Transverse colon (tissue), 4 donors: ENCODE measurements at regions not wholly inside any gene's neighbourhood (a gene's known extent, or its start where the extent isn't known, plus 50 kb on each side); places are given as distances from the start of the nearest gene placed in this dataset.

Experiments
- DNase-seq: peaks from one replicate; pipeline ENCODE4 v3.0.0-alpha.2; 2019
- H3K27ac ChIP-seq, 4 donors: fragments of 200-600 bp; sonication (generic); 2 replicates each; pipeline ENCODE4 v1.5.1; 2016 to 2018; ENCODE audit warnings: inconsistent platforms in 4 of 4
- H3K27me3 ChIP-seq: fragments of 200-600 bp; sonication (generic); 2 replicates; pipeline ENCODE4 v1.5.1; 2017; ENCODE audit warnings: inconsistent platforms
- H3K36me3 ChIP-seq, 4 donors: fragments of 200-600 bp; sonication (generic); 2 replicates each; pipeline ENCODE4 v1.5.1; 2017 to 2019; ENCODE audit warnings: inconsistent platforms in 4 of 4
- H3K4me1 ChIP-seq, 4 donors: fragments of 200-600 bp; sonication (generic); 2 replicates each; pipeline ENCODE4 v1.5.1; 2017 to 2020; ENCODE audit warnings: inconsistent platforms in 4 of 4
- H3K4me3 ChIP-seq, 4 donors: fragments of 200-600 bp; sonication (generic); 1 replicate in 1 of 4; 2 replicates in 3 of 4; pipeline versions ENCODE4 v1.5.1 to v1.6.1; 2017 to 2019; ENCODE audit warnings: inconsistent platforms in 4 of 4
- H3K9me3 ChIP-seq, 2 donors: fragments of 200-600 bp; sonication (generic); 2 replicates each; pipeline ENCODE4 v1.5.1; 2017 to 2019; ENCODE audit warnings: inconsistent platforms in 2 of 2
- CTCF ChIP-seq, 5 experiments: fragments of 200-600 bp in 3 of 5; fragments of 450-650 bp in 2 of 5; sonication (generic) in 3 of 5; IDR thresholded peaks; 1 replicate in 2 of 5; 2 replicates in 3 of 5; pipeline ENCODE4 v1.5.1; 2016 to 2017; ENCODE audit warnings: antibody characterized with exemption in 5 of 5, inconsistent platforms in 3 of 5, mild to moderate bottlenecking in 2 of 5, moderate library complexity in 1 of 5
- EP300 ChIP-seq: sonication (generic); formaldehyde crosslinking; IDR thresholded peaks from one replicate; pipeline ENCODE4 v1.6.1; 2017; ENCODE audit warnings: antibody characterized with exemption, low read depth
- POLR2A ChIP-seq: fragments of 450-650 bp; IDR thresholded peaks from one replicate; pipeline ENCODE4 v1.6.1; 2016; ENCODE audit warnings: antibody characterized with exemption, mild to moderate bottlenecking, moderate library complexity
- POLR2AphosphoS5 ChIP-seq, 3 donors: sonication (generic); formaldehyde crosslinking; IDR thresholded peaks; one replicate each; pipeline ENCODE4 v1.6.1; 2016; ENCODE audit warnings: antibody characterized with exemption in 3 of 3
- WGBS, 2 donors: methylation state at CpG; one replicate each; pipeline ENCODE4 v1.1.5; 2018; ENCODE audit warnings: low coverage in 1 of 2; 5-methylcytosine and 5-hydroxymethylcytosine counted together
- in situ Hi-C, 4 donors: fragments of 200-750 bp; cut with MboI; loops; one replicate each; pipeline versions ENCODE4 v1.15.0 to v1.15.1; 2017; ENCODE audit warnings: low sequenced_read_pairs in 3 of 4, low pct_ligation_motif_present in 1 of 4, low pct_unique_long_range_greater_than_20kb in 1 of 4
- intact Hi-C: fragments of 100-400 bp; cut with DNase I; formaldehyde crosslinking; loops from one replicate; pipeline ENCODE4 v1.15.1; 2023; ENCODE audit warnings: low total_unique reads

- no peak overlapping the region for H3K27ac ChIP-seq
- intact Hi-C loops: no loop called here
- no peak for DNase-seq
- WGBS, 2 donors: 75 to 97% methylated on average over 4 to 28 of the region's 28 CpGs
- H3K36me3 ChIP-seq: no peaks in the 10 kb centered on the region
- H3K9me3 ChIP-seq: no peaks in the 10 kb centered on the region
- no peaks in the 10 kb centered on the region for H3K27me3 ChIP-seq
- in situ Hi-C loops: no loop called here
- H3K4me3 ChIP-seq: no peak overlapping the region
- TF ChIP-seq POLR2AphosphoS5 (IDR thresholded peaks at IDR 0.05) (no peak), CTCF (IDR thresholded peaks at IDR 0.05) (no peak), POLR2A (no peak), EP300 (no peak)
- no peaks in the 10 kb centered on the region for H3K4me1 ChIP-seq
These were observed 121.4 kb upstream of the CD82 start for GRCh38 chr11:44443836-44444769.

GRCh38 chr11:44444770-44445321, 120.6 kb upstream of the CD82 start:
- in situ Hi-C loops: no loop called here
- 54 to 71% methylated on average over 3 of the region's 3 CpGs for WGBS, 2 donors

GRCh38 chr11:44445500-44446365, 119.7 kb upstream of the CD82 start:
- H3K27me3 ChIP-seq: no peaks in the 10 kb centered on the region
- no peaks in the 10 kb centered on the region for H3K36me3 ChIP-seq
- TF ChIP-seq POLR2A (no peak), POLR2AphosphoS5 (IDR thresholded peaks at IDR 0.05) (no peak), EP300 (no peak), CTCF (IDR thresholded peaks at IDR 0.05) (no peak)
- H3K27ac ChIP-seq: no peak overlapping the region
- H3K4me1 ChIP-seq: no peaks in the 10 kb centered on the region
- WGBS, 2 donors: 7 to 48% methylated on average over 3 to 9 of the region's 9 CpGs
- in situ Hi-C loops: no loop called here
- H3K9me3 ChIP-seq: no peaks in the 10 kb centered on the region
- intact Hi-C loops: no loop called here
- no peak overlapping the region for H3K4me3 ChIP-seq
- no peak for DNase-seq

More at GRCh38 chr11:44444770-44445321, 120.6 kb upstream of the CD82 start:
- no peaks in the 10 kb centered on the region for H3K9me3 ChIP-seq
- H3K36me3 ChIP-seq: no peaks in the 10 kb centered on the region
- DNase-seq: no peak
- intact Hi-C loops: no loop called here
- no peak overlapping the region for H3K4me3 ChIP-seq
- no peak for TF ChIP-seq POLR2AphosphoS5 (IDR thresholded peaks at IDR 0.05)
- no peak for TF ChIP-seq POLR2A
- no peak for TF ChIP-seq EP300
- no peak for TF ChIP-seq CTCF (IDR thresholded peaks at IDR 0.05)
- H3K27ac ChIP-seq: no peak overlapping the region
- no peaks in the 10 kb centered on the region for H3K4me1 ChIP-seq
- no peaks in the 10 kb centered on the region for H3K27me3 ChIP-seq

GRCh38 chr11:44446366-44446762, 119.1 kb upstream of the CD82 start:
- Histone ChIP-seq H3K36me3 (no peaks in the 10 kb centered on the region), H3K27ac (no peak overlapping the region), H3K4me3 (no peak overlapping the region), H3K4me1 (no peaks in the 10 kb centered on the region), H3K27me3 (no peaks in the 10 kb centered on the region), H3K9me3 (no peaks in the 10 kb centered on the region)
- WGBS, 2 donors: 60 to 80% methylated on average over 1 to 7 of the region's 7 CpGs
- intact Hi-C loops: no loop called here
- in situ Hi-C loops: no loop called here
- TF ChIP-seq CTCF (IDR thresholded peaks at IDR 0.05): no peak
- no peak for TF ChIP-seq POLR2A
- no peak for TF ChIP-seq EP300
- TF ChIP-seq POLR2AphosphoS5 (IDR thresholded peaks at IDR 0.05): no peak
- DNase-seq: no peak
